Right atrium auricular region (tissue), 2 donors: ENCODE measurements at regions not wholly inside any gene's neighbourhood (a gene's known extent, or its start where the extent isn't known, plus 50 kb on each side); places are given as distances from the start of the nearest gene placed in this dataset.

Experiments used
- DNase-seq: peaks from one replicate; pipeline ENCODE4 v3.0.0-alpha.2; 2019; ENCODE audit warnings: low spot score
- H3K27ac ChIP-seq, 2 donors: fragments of 200-600 bp; sonication (generic); 1 replicate in 1 of 2; 2 replicates in 1 of 2; pipeline ENCODE4 v1.5.1; 2016 to 2019
- H3K27me3 ChIP-seq, 2 donors: fragments of 200-600 bp; sonication (generic); one replicate each; pipeline versions ENCODE4 v1.5.1 to v1.6.0; 2017 to 2019
- H3K36me3 ChIP-seq: fragments of 200-600 bp; sonication (generic); one replicate; pipeline ENCODE4 v1.5.1; 2016
- H3K4me1 ChIP-seq, 2 donors: fragments of 200-600 bp; sonication (generic); one replicate each; pipeline versions ENCODE4 v1.5.1 to v1.6.0; 2017 to 2019
- H3K4me3 ChIP-seq, 2 donors: fragments of 200-600 bp; sonication (generic); 1 replicate in 1 of 2; 2 replicates in 1 of 2; pipeline ENCODE4 v1.5.1; 2017 to 2019; ENCODE audit warnings: mild to moderate bottlenecking in 1 of 2, moderate library complexity in 1 of 2
- H3K9me3 ChIP-seq, 2 donors: fragments of 200-600 bp; sonication (generic); one replicate each; pipeline ENCODE4 v1.5.1; 2019
- TF ChIP-seq, protein P1 (sequence below), 2 donors: fragments of 200-600 bp; sonication (generic); IDR thresholded peaks; one replicate each; pipeline ENCODE4 v1.5.1; 2019; ENCODE audit warnings: antibody characterized with exemption in 2 of 2

DNA sequence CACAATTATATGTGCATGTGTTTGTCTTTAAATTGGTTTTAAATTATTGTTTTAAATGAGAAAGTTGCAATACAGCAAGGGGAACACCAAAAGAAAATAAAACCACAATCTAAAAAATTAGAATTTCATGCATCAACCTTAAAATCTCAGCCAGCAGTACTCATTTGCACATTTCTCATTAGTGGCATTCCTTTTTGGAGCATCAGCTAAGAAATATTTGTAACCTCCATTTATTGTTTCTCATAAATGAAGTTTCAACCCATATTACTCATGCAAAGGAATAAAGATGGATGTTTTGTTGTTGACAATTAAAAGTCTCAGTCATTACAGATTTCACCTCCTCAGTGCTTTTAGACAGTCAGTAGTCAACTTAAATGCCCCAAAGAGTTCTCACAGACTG, 160.1 kb downstream of the TBX15 start:
- H3K36me3 ChIP-seq, result no peaks in the 10 kb centered on the region
- H3K27ac ChIP-seq, result no peak overlapping the region
- H3K9me3 ChIP-seq, result no peaks in the 10 kb centered on the region
- no peaks in the 10 kb centered on the region for H3K4me1 ChIP-seq
- no peaks in the 10 kb centered on the region for H3K27me3 ChIP-seq
- TF ChIP-seq, protein P1, sequence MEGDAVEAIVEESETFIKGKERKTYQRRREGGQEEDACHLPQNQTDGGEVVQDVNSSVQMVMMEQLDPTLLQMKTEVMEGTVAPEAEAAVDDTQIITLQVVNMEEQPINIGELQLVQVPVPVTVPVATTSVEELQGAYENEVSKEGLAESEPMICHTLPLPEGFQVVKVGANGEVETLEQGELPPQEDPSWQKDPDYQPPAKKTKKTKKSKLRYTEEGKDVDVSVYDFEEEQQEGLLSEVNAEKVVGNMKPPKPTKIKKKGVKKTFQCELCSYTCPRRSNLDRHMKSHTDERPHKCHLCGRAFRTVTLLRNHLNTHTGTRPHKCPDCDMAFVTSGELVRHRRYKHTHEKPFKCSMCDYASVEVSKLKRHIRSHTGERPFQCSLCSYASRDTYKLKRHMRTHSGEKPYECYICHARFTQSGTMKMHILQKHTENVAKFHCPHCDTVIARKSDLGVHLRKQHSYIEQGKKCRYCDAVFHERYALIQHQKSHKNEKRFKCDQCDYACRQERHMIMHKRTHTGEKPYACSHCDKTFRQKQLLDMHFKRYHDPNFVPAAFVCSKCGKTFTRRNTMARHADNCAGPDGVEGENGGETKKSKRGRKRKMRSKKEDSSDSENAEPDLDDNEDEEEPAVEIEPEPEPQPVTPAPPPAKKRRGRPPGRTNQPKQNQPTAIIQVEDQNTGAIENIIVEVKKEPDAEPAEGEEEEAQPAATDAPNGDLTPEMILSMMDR (IDR thresholded peaks at IDR 0.05), result no peak
- H3K4me3 ChIP-seq, result no peak overlapping the region
- no peak for DNase-seq

DNA sequence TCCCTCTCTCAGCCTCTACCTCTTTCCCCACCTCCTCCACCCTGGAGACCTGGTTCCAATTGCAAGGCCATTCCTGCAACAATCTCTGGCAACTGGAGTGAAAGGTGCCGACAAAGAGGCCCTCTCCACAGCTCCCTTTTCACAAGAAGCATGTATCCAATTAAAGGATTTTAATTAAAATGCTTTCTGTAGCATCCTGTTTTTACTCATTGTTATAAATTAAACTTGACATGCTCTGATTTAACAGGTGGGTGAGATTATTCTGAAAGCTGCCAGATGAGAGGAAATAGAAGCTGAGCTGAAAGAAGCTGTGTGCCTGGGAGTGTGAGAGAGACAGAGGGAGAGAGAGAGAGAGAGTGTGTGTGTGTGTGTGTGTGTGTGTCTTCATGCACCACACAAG, 160.5 kb downstream of the TBX15 start:
- H3K9me3 ChIP-seq, result no peaks in the 10 kb centered on the region
- no peaks in the 10 kb centered on the region for H3K4me1 ChIP-seq
- no peaks in the 10 kb centered on the region for H3K27me3 ChIP-seq
- no peak for DNase-seq
- no peak overlapping the region for H3K27ac ChIP-seq
- H3K36me3 ChIP-seq, result no peaks in the 10 kb centered on the region
- TF ChIP-seq, protein P1 (IDR thresholded peaks at IDR 0.05), result no peak
- H3K4me3 ChIP-seq, result no peak overlapping the region

DNA sequence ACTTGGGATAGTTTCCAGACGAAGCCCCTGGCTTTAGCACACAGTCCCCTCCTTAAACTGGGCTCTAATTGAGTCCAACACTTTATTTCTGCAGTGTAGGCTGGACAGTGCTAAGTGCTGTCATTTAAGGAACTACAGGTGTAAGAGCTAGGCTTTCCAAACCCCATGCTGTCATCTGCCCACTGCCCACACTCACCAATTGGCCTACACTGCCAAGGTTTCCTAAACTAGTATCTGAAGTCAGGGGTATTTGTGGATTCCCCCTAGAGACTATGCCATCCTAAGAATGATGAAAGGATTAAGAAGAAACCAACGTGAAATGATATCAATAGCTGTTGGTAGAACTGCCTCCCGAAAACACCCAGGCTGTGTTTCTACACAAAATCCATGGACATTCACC, 160.9 kb downstream of the TBX15 start:
- no peaks in the 10 kb centered on the region for H3K27me3 ChIP-seq
- TF ChIP-seq, protein P1 (IDR thresholded peaks at IDR 0.05), result no peak
- H3K27ac ChIP-seq, result no peak overlapping the region
- H3K9me3 ChIP-seq, result no peaks in the 10 kb centered on the region
- no peak overlapping the region for H3K4me3 ChIP-seq
- DNase-seq, result no peak
- H3K36me3 ChIP-seq, result no peaks in the 10 kb centered on the region
- no peaks in the 10 kb centered on the region for H3K4me1 ChIP-seq

DNA sequence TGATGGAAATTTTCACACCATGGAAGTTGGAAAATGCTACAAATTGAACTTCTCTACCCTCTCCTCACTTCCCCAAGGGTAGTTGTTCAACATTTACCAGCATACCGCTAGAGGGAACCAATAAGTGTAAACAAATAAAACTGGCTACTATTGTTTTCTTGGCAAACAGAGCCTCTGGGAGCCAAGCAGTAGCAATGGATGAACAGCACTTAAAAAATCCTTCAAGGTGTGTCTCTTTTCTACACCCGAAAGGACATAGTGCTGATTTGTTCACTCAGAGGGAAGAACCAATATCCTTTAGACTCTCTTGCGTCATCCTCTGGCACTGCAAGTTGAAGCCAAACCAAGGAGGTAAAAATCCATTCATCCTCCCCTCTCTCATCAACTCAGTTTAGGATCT, 161.5 kb downstream of the TBX15 start:
- H3K4me3 ChIP-seq, result no peak overlapping the region
- TF ChIP-seq, protein P1 (IDR thresholded peaks at IDR 0.05), result no peak
- H3K36me3 ChIP-seq, result no peaks in the 10 kb centered on the region
- H3K27ac ChIP-seq, result no peak overlapping the region
- H3K9me3 ChIP-seq, result no peaks in the 10 kb centered on the region
- no peaks in the 10 kb centered on the region for H3K4me1 ChIP-seq
- no peaks in the 10 kb centered on the region for H3K27me3 ChIP-seq
- no peak for DNase-seq

DNA sequence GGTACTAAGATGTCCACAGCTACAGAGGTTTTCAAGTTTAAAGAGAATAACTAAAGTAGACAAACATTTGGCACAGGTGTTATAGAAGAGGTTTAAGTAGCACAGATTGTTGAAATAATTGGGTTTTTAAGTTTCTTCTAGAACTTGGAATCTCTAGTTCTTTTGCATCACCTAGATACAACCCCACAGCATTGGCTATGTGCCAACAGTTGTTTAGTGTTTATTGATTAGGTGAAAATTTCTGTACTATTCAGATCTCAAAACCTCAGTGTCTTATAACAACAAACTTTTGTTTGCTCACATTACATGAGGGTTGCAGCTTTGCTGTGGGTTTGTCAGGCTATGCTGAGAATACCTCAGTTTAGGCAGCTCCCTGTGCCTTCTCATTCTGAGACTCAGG, 162.5 kb downstream of the TBX15 start:
- Histone ChIP-seq H3K9me3 (no peaks in the 10 kb centered on the region), H3K4me3 (no peak overlapping the region), H3K27ac (no peak overlapping the region), H3K27me3 (no peaks in the 10 kb centered on the region), H3K4me1 (no peaks in the 10 kb centered on the region), H3K36me3 (no peaks in the 10 kb centered on the region)
- TF ChIP-seq, protein P1 (IDR thresholded peaks at IDR 0.05), result no peak
- DNase-seq, result no peak

DNA sequence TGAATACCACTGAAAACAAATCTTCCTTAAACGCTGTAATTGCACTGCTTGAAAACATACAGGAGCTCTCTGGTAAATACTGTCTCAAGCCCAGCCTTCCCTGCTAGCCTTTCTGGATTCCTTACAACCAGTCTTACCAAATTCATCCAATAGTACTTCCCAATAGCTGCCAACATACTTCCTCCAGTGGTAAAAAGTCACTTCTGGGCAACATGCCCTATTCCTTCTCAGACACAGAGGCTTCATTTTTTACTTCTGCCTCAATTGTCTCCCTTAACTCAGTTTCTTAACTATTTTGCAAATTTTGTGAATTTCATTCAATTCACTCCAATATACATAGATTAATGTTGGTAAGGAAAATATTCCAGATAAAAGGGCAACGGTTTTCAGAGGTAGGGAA, 166.3 kb downstream of the TBX15 start:
- TF ChIP-seq, protein P1 (IDR thresholded peaks at IDR 0.05), result no peak
- Histone ChIP-seq H3K9me3 (peaks cover 0 to 6% of the 10 kb centered on the region in 2 donors), H3K27ac (no peak overlapping the region), H3K27me3 (no peaks in the 10 kb centered on the region), H3K36me3 (no peaks in the 10 kb centered on the region), H3K4me3 (no peak overlapping the region), H3K4me1 (no peaks in the 10 kb centered on the region)
- no peak for DNase-seq
